Activated CD8-positive, alpha-beta T cell treated with anti-CD3 and anti-CD28 coated beads for 36 hours (primary cell): ENCODE measurements at regions not wholly inside any gene's neighbourhood (a gene's known extent, or its start where the extent isn't known, plus 50 kb on each side); places are given as distances from the start of the nearest gene placed in this dataset.
"Not testable (repeated sequence)": the region's sequence is repeated elsewhere in the genome, so short reads cannot be mapped to it uniquely, and the experiment has no call there.

Source experiments
- ATAC-seq: fragments of 200-7000 bp; cut with Tn5 transposase; one replicate; pipeline ENCODE4 v1.10.0; 2021; ENCODE audit warnings: mild to moderate bottlenecking, moderate library complexity
- CTCF ChIA-PET: fragments of 350-600 bp; sonication (Branson Sonifier 250); formaldehyde crosslinking; loops from one replicate; lab custom pipeline; 2021; ENCODE audit warnings: antibody characterized with exemption; lab: Charles Lee
- POLR2A ChIA-PET: fragments of 350-600 bp; sonication (Branson Sonifier 250); formaldehyde crosslinking; loops from one replicate; lab custom pipeline; 2021; ENCODE audit warnings: antibody characterized with exemption; lab: Charles Lee
- DNase-seq: peaks from one replicate; pipeline ENCODE4 v3.0.0-alpha.2; 2020
- H3K27ac Mint-ChIP-seq: one replicate; pipeline ENCODE4 v1.8.0; 2021; ENCODE audit warnings: mild to moderate bottlenecking, mixed read lengths
- H3K27me3 Mint-ChIP-seq: one replicate; pipeline ENCODE4 v1.8.0; 2021; ENCODE audit warnings: mixed read lengths
- H3K36me3 Mint-ChIP-seq: one replicate; pipeline ENCODE4 v1.8.0; 2021; ENCODE audit warnings: low read depth, mixed read lengths
- H3K4me1 Mint-ChIP-seq: one replicate; pipeline ENCODE4 v1.8.0; 2021; ENCODE audit warnings: low read depth, mixed read lengths
- H3K4me3 Mint-ChIP-seq: one replicate; pipeline ENCODE4 v1.8.0; 2021; ENCODE audit warnings: mild to moderate bottlenecking, moderate library complexity, mixed read lengths
- H3K9me3 Mint-ChIP-seq: one replicate; pipeline ENCODE4 v1.8.0; 2021; ENCODE audit warnings: mixed read lengths
- CTCF ChIP-seq: fragments of 200-600 bp; IDR thresholded peaks from one replicate; pipeline ENCODE4 v1.8.0; 2022; ENCODE audit warnings: antibody characterized with exemption, mild to moderate bottlenecking
- intact Hi-C: fragments of 100-400 bp; cut with micrococcal nuclease; formaldehyde crosslinking; loops from one replicate; pipeline ENCODE4 v1.10.0; 2022

- DNase-seq (peak; percentile 78), ATAC-seq (peak; percentile 91)
- TF ChIP-seq CTCF = peak; percentile 96
- intact Hi-C loops = loop anchor here (10.0 kb wide), 1 partner anchor 294 kb away; no protein-coding TSS in a partner anchor
- Mint-ChIP-seq H3K4me3 (no peak overlapping the region), H3K4me1 (peaks cover 12% of the 10 kb centered on the region), H3K27ac (no peak overlapping the region), H3K36me3 (peaks cover 1% of the 10 kb centered on the region), H3K27me3 (no peaks in the 10 kb centered on the region), H3K9me3 (peaks cover 1% of the 10 kb centered on the region)
- POLR2A ChIA-PET = interaction anchor here (1.0 to 1.2 kb wide), 2 partner anchors 9 to 55 kb away, joined by 3 to 4 read pairs; no protein-coding TSS in a partner anchor
- CTCF ChIA-PET = interaction anchor here (0.6 to 5.4 kb wide), 15 partner anchors 10 to 576 kb away, joined by 3 to 68 read pairs (median 3); no protein-coding TSS in a partner anchor
Observed at GRCh38 chr12:9331218-9331626, 123.0 kb upstream of the PZP start.

GRCh38 chr12:9329019-9329418 lies 120.8 kb upstream of the PZP start:
- DNase-seq (no peak), ATAC-seq (no peak)
- H3K4me3 Mint-ChIP-seq = no peak overlapping the region
- H3K4me1 Mint-ChIP-seq = peaks cover 12% of the 10 kb centered on the region
- no peaks in the 10 kb centered on the region for H3K36me3 Mint-ChIP-seq
- ChIA-PET CTCF (interaction anchor here (5.4 kb wide), 1 partner anchor 15 kb away, joined by 68 read pairs; no protein-coding TSS in a partner anchor), POLR2A (no interaction called here)
- no peak for TF ChIP-seq CTCF
- no peaks in the 10 kb centered on the region for H3K9me3 Mint-ChIP-seq
- intact Hi-C loops = no loop called here
- no peak overlapping the region for H3K27ac Mint-ChIP-seq
- H3K27me3 Mint-ChIP-seq = no peaks in the 10 kb centered on the region

- H3K36me3 Mint-ChIP-seq = no peaks in the 10 kb centered on the region
- TF ChIP-seq CTCF = no peak
- H3K27ac Mint-ChIP-seq = no peak overlapping the region
- intact Hi-C loops = no loop called here
- ChIA-PET POLR2A (no interaction called here), CTCF (interaction anchor here (1.0 kb wide), 1 partner anchor 264 kb away, joined by 3 read pairs; no protein-coding TSS in a partner anchor)
- DNase-seq = no peak
- no peaks in the 10 kb centered on the region for H3K27me3 Mint-ChIP-seq
- H3K4me1 Mint-ChIP-seq = peaks cover 12% of the 10 kb centered on the region
- H3K9me3 Mint-ChIP-seq = no peaks in the 10 kb centered on the region
- no peak for ATAC-seq
- H3K4me3 Mint-ChIP-seq = no peak overlapping the region
Observed at GRCh38 chr12:9328065-9328464, 119.9 kb upstream of the PZP start.

- H3K27me3 Mint-ChIP-seq = no peaks in the 10 kb centered on the region
- intact Hi-C loops = no loop called here
- POLR2A ChIA-PET = no interaction called here
- CTCF ChIA-PET = no interaction called here
- peaks cover 12% of the 10 kb centered on the region for H3K4me1 Mint-ChIP-seq
- H3K27ac Mint-ChIP-seq = no peak overlapping the region
- H3K4me3 Mint-ChIP-seq = no peak overlapping the region
- no peaks in the 10 kb centered on the region for H3K9me3 Mint-ChIP-seq
- ATAC-seq (no peak), DNase-seq (no peak)
- no peak for TF ChIP-seq CTCF
- no peaks in the 10 kb centered on the region for H3K36me3 Mint-ChIP-seq
Observed at GRCh38 chr12:9327320-9327719, 119.1 kb upstream of the PZP start.

- H3K9me3 Mint-ChIP-seq, H3K27me3 Mint-ChIP-seq, H3K27ac Mint-ChIP-seq, ATAC-seq, H3K36me3 Mint-ChIP-seq, POLR2A ChIA-PET, DNase-seq, CTCF ChIA-PET, intact Hi-C loops, H3K4me3 Mint-ChIP-seq: not testable (repeated sequence)
- H3K4me1 Mint-ChIP-seq = peaks cover 12% of the 10 kb centered on the region
Observed at GRCh38 chr12:9326849-9327248, 118.7 kb upstream of the PZP start.
